HEK293T (cell line): ENCODE measurements at regions not wholly inside any gene's neighbourhood (a gene's known extent, or its start where the extent isn't known, plus 50 kb on each side); places are given as distances from the start of the nearest gene placed in this dataset.

Source experiments
- CTCF ChIA-PET: fragments of 350-600 bp; formaldehyde crosslinking; extraction: SDS; loops from one replicate; lab custom pipeline; 2021; ENCODE audit warnings: antibody characterized with exemption, inconsistent platforms; lab: Yijun Ruan, JAX
- POLR2A ChIA-PET: fragments of 350-600 bp; formaldehyde crosslinking; extraction: SDS; loops from one replicate; lab custom pipeline; 2020; ENCODE audit warnings: antibody characterized with exemption, inconsistent platforms; lab: Yijun Ruan, JAX
- DNase-seq: peaks from one replicate; pipeline ENCODE4 v3.0.0; 2012; ENCODE audit warnings: mixed read lengths; ENCODE audit errors: extremely low spot score
- ARNT ChIP-seq: fragments of 450-650 bp; IDR thresholded peaks from 2 replicates; pipeline ENCODE4 v1.6.1; 2017; ENCODE audit warnings: mild to moderate bottlenecking
- BHLHE40 ChIP-seq: fragments of 450-650 bp; IDR thresholded peaks from 2 replicates; pipeline ENCODE4 v1.6.1; 2016; ENCODE audit warnings: mild to moderate bottlenecking, moderate library complexity, borderline replicate concordance
- CTBP1 ChIP-seq: fragments of 450-650 bp; IDR thresholded peaks from 2 replicates; pipeline ENCODE4 v1.6.1; 2016; ENCODE audit warnings: borderline replicate concordance
- ELF4 ChIP-seq: fragments of 450-650 bp; IDR thresholded peaks from 2 replicates; pipeline ENCODE4 v1.6.1; 2017; ENCODE audit warnings: antibody characterized with exemption
- FOXA1 ChIP-seq: fragments of 450-650 bp; IDR thresholded peaks from 2 replicates; pipeline ENCODE4 v1.6.1; 2016; ENCODE audit warnings: mild to moderate bottlenecking
- FOXK2 ChIP-seq: fragments of 450-650 bp; IDR thresholded peaks from 2 replicates; pipeline ENCODE4 v1.6.1; 2016; ENCODE audit warnings: mild to moderate bottlenecking
- FOXM1 ChIP-seq: fragments of 450-650 bp; IDR thresholded peaks from 2 replicates; pipeline ENCODE4 v1.6.1; 2017; ENCODE audit warnings: mild to moderate bottlenecking, borderline replicate concordance
- HDGF ChIP-seq: fragments of 450-650 bp; IDR thresholded peaks from 2 replicates; pipeline ENCODE4 v1.6.1; 2017; ENCODE audit warnings: antibody characterized with exemption, borderline replicate concordance
- L3MBTL2 ChIP-seq: fragments of 450-650 bp; conservative IDR thresholded peaks from 2 replicates; pipeline ENCODE4 v1.6.1; 2016; ENCODE audit warnings: mild to moderate bottlenecking
- LEF1 ChIP-seq: fragments of 450-650 bp; IDR thresholded peaks from 2 replicates; pipeline ENCODE4 v1.6.1; 2017; ENCODE audit warnings: mild to moderate bottlenecking, borderline replicate concordance
- NFRKB ChIP-seq: fragments of 450-650 bp; IDR thresholded peaks from 2 replicates; pipeline ENCODE4 v1.6.1; 2016; ENCODE audit warnings: mild to moderate bottlenecking, moderate library complexity
- PKNOX1 ChIP-seq: fragments of 450-650 bp; IDR thresholded peaks from 2 replicates; pipeline ENCODE4 v1.6.1; 2016
- SP1 ChIP-seq: fragments of 450-650 bp; IDR thresholded peaks from 2 replicates; pipeline ENCODE4 v1.6.1; 2017
- SUZ12 ChIP-seq: fragments of 450-650 bp; IDR thresholded peaks from 2 replicates; pipeline ENCODE4 v1.6.1; 2016; ENCODE audit warnings: mild to moderate bottlenecking
- TARDBP ChIP-seq: fragments of 450-650 bp; IDR thresholded peaks from 2 replicates; pipeline ENCODE4 v1.6.1; 2016
- ZNF384 ChIP-seq: fragments of 450-650 bp; IDR thresholded peaks from 2 replicates; pipeline ENCODE4 v1.6.1; 2016

DNA sequence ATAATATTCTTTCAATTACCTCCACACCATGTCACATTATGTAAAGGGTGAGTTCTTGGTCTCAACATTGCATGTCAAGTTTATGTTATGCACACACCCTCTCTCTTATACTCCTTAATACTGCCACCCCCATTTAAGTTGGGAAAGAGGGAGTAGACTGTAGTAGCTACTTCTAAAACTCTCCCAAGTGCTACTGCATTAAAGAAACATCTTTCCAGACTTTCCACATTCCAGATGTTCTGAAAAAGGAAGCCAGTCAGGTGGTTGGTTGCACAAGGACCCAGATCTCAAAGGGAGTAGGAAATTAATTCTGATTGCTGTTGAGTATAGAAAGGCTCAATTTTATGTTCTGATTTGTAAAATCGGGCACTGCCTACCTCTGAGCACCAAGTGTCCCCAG lies 419.5 kb downstream of the CD83 start:
- TF ChIP-seq SP1 (no peak), ARNT (no peak), ELF4 (no peak), FOXK2 (no peak), CTBP1 (no peak), HDGF (no peak), TARDBP (no peak), PKNOX1 (no peak), L3MBTL2 (no peak), BHLHE40 (no peak), NFRKB (no peak), ZNF384 (no peak), LEF1 (no peak), SUZ12 (no peak), FOXA1 (no peak), FOXM1 (no peak)
- POLR2A ChIA-PET = no interaction called here
- DNase-seq = no peak
- CTCF ChIA-PET = no interaction called here

DNA sequence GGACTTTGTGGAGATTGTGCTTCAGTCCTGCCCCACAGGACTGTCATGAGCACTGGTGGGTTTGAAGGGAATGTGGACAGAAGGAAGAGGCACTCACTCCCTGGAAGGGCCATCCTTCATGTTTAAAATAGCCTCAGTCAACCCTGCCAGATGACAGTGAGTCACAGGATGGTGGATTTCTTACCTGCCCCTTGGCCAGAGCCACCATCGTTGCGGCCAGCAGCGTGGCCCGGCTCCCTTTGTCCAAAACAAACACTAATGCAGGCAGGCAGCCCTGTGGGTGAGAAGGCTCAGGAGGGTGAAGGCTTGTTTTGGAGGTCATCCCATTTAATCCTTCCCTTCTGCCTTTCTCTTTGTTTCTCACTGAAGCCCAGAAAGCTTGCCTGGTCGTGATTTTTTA lies 422.7 kb downstream of the CD83 start:
- no peak for DNase-seq
- no peak for TF ChIP-seq SP1
- no peak for TF ChIP-seq ELF4
- TF ChIP-seq PKNOX1 = no peak
- no peak for TF ChIP-seq SUZ12
- TF ChIP-seq HDGF = no peak
- TF ChIP-seq LEF1 = no peak
- no peak for TF ChIP-seq CTBP1
- TF ChIP-seq BHLHE40 = no peak
- TF ChIP-seq FOXK2 = no peak
- no peak for TF ChIP-seq L3MBTL2
- TF ChIP-seq NFRKB = no peak
- TF ChIP-seq ARNT = no peak
- no peak for TF ChIP-seq FOXM1
- no peak for TF ChIP-seq ZNF384
- no peak for TF ChIP-seq FOXA1
- no peak for TF ChIP-seq TARDBP
- POLR2A ChIA-PET = no interaction called here
- CTCF ChIA-PET = no interaction called here

DNA sequence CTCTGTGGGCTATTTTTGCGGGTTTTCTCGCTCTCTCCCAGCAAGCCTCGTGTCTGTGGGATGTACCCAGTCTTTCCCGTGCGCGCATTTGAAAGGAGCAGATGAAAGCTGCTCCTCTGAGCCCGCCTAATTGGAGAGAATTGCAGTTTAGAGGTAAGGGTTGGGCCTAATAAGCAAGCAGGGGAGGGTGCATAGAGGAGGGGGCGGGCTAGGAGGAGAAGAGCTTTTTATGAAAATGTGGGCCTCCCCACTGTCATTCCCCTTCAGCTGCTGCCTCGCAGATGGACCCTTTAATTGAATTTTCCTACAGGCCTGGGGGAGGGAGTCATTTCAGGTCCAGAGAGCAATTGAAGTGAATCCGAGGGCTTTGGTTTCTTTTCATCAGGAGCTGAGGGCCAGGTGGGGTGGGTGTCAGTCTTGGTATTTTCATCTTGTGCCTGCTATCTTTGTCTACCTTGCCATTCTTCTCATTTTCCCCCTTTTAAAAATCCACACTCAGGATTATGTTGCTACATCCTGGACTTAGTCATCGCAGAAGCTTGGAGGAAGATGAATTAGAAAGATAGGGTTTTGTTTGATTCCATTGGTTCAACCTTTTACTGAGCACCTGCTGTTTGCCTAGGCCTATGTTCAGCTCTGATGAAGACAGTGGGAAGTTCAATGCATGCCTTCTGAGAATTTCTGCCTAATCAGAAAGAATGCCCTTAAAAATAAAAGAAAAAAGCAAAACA lies 423.4 kb downstream of the CD83 start:
- no peak for DNase-seq
- TF ChIP-seq ARNT = no peak
- no peak for TF ChIP-seq FOXK2
- no peak for TF ChIP-seq SP1
- no peak for TF ChIP-seq ELF4
- no peak for TF ChIP-seq CTBP1
- TF ChIP-seq L3MBTL2 = no peak
- no peak for TF ChIP-seq HDGF
- ChIA-PET POLR2A (no interaction called here), CTCF (no interaction called here)

- ChIA-PET CTCF (no interaction called here), POLR2A (no interaction called here)
- TF ChIP-seq CTBP1 (no peak), BHLHE40 (no peak), TARDBP (no peak), FOXK2 (no peak), PKNOX1 (no peak), ZNF384 (no peak), FOXA1 (no peak), LEF1 (no peak), SUZ12 (no peak), FOXM1 (no peak), SP1 (no peak), ELF4 (no peak), L3MBTL2 (no peak), ARNT (no peak), HDGF (no peak), NFRKB (no peak)
- DNase-seq = no peak
Observed at GRCh38 chr6:14542670-14543366, 425.2 kb downstream of the CD83 start.

DNA sequence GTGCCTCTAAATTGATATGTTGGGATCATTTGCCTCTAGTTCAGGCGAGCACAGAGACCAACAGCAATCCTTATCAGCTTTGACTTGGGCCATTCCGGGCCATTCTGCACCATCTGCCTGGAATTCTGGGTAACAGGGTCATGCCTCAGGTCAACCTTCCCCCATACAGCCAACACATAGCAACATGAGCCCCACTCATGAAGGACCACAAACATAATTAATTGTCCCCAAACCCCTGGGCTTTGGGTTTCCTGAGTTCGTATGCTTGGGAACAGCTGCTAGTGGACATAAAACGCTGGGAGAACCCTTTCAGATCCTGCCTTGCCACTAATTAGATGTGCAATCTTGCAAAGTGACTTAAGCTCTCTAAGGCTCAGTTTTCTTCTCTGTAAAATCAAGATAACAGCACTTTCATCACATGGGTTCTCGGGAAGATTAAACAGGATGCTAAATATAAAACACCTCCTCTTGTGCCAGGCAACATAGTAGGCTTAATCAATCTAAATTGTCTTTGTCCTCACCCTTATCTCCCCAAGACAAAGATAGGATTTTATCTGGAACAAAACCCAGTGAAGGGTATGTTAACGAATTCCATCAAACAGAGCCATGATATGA lies 426.5 kb downstream of the CD83 start:
- ChIA-PET POLR2A (no interaction called here), CTCF (no interaction called here)
- no peak for DNase-seq
- no peak for TF ChIP-seq ZNF384
- no peak for TF ChIP-seq ELF4
